ENCODE measurements at regions not wholly inside any gene's neighbourhood (a gene's known extent, or its start where the extent isn't known, plus 50 kb on each side); places are given as distances from the start of the nearest gene placed in this dataset.

GRCh38 chr18:27412556-27412955 lies 227.4 kb upstream of the CHST9 start:
- TF ChIP-seq, protein P1, sequence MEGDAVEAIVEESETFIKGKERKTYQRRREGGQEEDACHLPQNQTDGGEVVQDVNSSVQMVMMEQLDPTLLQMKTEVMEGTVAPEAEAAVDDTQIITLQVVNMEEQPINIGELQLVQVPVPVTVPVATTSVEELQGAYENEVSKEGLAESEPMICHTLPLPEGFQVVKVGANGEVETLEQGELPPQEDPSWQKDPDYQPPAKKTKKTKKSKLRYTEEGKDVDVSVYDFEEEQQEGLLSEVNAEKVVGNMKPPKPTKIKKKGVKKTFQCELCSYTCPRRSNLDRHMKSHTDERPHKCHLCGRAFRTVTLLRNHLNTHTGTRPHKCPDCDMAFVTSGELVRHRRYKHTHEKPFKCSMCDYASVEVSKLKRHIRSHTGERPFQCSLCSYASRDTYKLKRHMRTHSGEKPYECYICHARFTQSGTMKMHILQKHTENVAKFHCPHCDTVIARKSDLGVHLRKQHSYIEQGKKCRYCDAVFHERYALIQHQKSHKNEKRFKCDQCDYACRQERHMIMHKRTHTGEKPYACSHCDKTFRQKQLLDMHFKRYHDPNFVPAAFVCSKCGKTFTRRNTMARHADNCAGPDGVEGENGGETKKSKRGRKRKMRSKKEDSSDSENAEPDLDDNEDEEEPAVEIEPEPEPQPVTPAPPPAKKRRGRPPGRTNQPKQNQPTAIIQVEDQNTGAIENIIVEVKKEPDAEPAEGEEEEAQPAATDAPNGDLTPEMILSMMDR (IDR thresholded peaks at IDR 0.05; ENCODE audit: insufficient read depth, low read length), result no peak
- TF ChIP-seq POLR2AphosphoS5 (IDR thresholded peaks at IDR 0.05; ENCODE audit: low read depth) (no peak), GABPA (IDR thresholded peaks at IDR 0.05; ENCODE audit: low read depth) (no peak)

All from HL-60 (cell line).